Brain microvascular endothelial cell (primary cell): ENCODE measurements at regions not wholly inside any gene's neighbourhood (a gene's known extent, or its start where the extent isn't known, plus 50 kb on each side); places are given as distances from the start of the nearest gene placed in this dataset.

Source experiments
- DNase-seq: peaks from one replicate; pipeline ENCODE4 v3.0.0-alpha.2; 2020
- H3K27ac ChIP-seq: fragments of 250-450 bp; sonication (Bioruptor Pico); 2 replicates; pipeline ENCODE4 v1.5.1; 2020; ENCODE audit warnings: mild to moderate bottlenecking, moderate library complexity
- H3K27me3 ChIP-seq: fragments of 250-450 bp; sonication (Bioruptor Pico); replicated peaks from 2 replicates; pipeline ENCODE4 v1.5.1; 2020; ENCODE audit warnings: mild to moderate bottlenecking
- H3K36me3 ChIP-seq: fragments of 250-450 bp; sonication (Bioruptor Pico); replicated peaks from 2 replicates; pipeline ENCODE4 v1.5.1; 2020; ENCODE audit warnings: mild to moderate bottlenecking
- H3K4me3 ChIP-seq: 2 replicates; pipeline ENCODE4 v1.5.1; 2011; ENCODE audit warnings: low read depth, mild to moderate bottlenecking, control low read depth, low read length, moderate library complexity
- in situ Hi-C: cut with HindIII; loops from 2 replicates; pipeline ENCODE4 v1.10.0; 2017; ENCODE audit warnings: low sequenced_read_pairs, low pct_ligation_motif_present
- TF ChIP-seq, protein P1 (sequence below): IDR thresholded peaks from 2 replicates; pipeline ENCODE4 v1.5.1; 2011; ENCODE audit warnings: low read depth, mild to moderate bottlenecking, moderate library complexity, low read length, control low read depth, inconsistent platforms; ENCODE audit errors: missing control alignments

DNA sequence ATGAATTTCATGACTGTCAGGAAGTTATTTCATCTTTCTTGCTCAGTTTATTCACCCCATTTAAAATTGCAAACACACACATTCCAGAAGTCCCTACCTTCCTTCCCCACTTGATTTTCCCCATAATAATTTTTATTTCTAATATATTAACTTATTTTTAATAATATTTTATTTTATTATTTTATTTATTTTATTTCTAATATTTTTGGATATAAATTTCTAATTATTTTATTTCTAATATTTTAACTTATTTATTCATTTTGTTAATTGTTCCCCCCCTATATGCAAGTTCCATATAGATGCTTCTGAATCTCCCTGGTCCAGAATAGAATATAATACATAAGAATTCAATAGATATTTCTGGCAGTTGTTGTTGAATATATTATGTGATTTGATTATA lies 293.7 kb upstream of the CPEB2 start:
- Histone ChIP-seq H3K4me3 (no peak overlapping the region), H3K27me3 (no peaks in the 10 kb centered on the region), H3K27ac (no peak overlapping the region), H3K36me3 (no peaks in the 10 kb centered on the region)
- TF ChIP-seq, protein P1, sequence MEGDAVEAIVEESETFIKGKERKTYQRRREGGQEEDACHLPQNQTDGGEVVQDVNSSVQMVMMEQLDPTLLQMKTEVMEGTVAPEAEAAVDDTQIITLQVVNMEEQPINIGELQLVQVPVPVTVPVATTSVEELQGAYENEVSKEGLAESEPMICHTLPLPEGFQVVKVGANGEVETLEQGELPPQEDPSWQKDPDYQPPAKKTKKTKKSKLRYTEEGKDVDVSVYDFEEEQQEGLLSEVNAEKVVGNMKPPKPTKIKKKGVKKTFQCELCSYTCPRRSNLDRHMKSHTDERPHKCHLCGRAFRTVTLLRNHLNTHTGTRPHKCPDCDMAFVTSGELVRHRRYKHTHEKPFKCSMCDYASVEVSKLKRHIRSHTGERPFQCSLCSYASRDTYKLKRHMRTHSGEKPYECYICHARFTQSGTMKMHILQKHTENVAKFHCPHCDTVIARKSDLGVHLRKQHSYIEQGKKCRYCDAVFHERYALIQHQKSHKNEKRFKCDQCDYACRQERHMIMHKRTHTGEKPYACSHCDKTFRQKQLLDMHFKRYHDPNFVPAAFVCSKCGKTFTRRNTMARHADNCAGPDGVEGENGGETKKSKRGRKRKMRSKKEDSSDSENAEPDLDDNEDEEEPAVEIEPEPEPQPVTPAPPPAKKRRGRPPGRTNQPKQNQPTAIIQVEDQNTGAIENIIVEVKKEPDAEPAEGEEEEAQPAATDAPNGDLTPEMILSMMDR: no peak
- in situ Hi-C loops: no loop called here
- DNase-seq: no peak

DNA sequence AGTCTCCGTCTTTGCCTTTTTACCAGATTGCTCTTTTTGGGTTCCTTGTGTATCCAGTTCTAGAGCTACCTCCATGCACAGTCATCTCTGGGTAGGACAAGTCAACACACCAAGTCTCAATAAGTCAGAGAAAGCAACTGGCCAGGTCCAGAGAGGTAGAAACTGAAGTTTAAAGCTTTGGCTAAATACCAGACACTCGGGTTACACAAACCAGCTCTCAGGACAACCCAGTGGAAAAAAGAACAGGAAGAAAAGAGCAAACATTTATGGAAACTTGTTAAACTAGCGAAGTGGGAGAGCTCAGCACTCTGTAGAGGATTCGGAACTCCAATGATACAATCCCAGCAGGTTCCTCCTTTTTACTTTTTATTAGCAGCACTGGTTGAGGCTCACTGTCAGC lies 291.0 kb upstream of the CPEB2 start:
- no peak for DNase-seq
- Histone ChIP-seq H3K27me3 (no peaks in the 10 kb centered on the region), H3K36me3 (no peaks in the 10 kb centered on the region), H3K4me3 (no peak overlapping the region), H3K27ac (no peak overlapping the region)
- TF ChIP-seq, protein P1: no peak
- in situ Hi-C loops: no loop called here

DNA sequence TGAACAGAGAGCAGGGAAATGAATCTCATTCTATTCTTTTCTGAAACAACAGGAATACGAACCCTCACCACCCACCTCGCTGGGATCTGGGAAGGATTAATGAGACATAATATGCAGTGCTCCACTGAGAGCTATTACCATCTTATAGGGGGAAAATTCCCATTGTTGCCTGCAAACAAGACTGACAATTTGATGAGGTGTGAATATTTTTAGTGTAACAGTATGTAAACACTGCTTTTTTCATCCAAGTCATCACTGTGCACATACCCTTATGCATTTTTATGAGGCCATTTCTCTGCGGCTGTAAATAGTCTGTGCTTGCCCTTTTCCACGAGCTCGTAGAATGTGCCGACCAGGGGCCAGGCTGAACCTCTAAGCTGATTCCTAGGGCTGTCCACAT lies 285.6 kb upstream of the CPEB2 start:
- in situ Hi-C loops: no loop called here
- Histone ChIP-seq H3K27ac (no peak overlapping the region), H3K36me3 (no peaks in the 10 kb centered on the region), H3K27me3 (no peaks in the 10 kb centered on the region), H3K4me3 (no peak overlapping the region)
- no peak for DNase-seq
- TF ChIP-seq, protein P1: no peak

DNA sequence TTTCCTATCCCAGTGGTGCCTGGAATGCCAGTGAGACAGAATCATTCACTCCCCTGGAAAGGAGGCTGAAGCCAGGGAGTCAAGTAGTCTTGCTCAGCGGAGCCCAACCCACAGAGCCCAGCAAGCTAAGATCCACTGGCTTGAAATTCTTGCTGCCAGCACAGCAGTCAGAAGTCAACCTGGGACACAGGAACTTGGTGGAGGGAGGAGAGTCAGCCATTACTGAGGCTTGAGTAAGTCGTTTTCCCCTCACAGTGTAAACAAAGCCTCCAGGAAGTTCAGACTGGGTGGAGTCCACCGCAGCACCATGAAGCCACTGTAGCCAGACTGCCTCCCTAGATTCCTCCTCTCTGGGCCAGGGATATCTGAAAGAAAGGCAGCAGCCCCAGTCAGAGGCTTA lies 283.2 kb upstream of the CPEB2 start:
- H3K27ac ChIP-seq: peak overlapping the region; percentile 39
- no peaks in the 10 kb centered on the region for H3K36me3 ChIP-seq
- no peak overlapping the region for H3K4me3 ChIP-seq
- TF ChIP-seq, protein P1: no peak
- no peaks in the 10 kb centered on the region for H3K27me3 ChIP-seq
- in situ Hi-C loops: no loop called here
- DNase-seq: peak; percentile 72

DNA sequence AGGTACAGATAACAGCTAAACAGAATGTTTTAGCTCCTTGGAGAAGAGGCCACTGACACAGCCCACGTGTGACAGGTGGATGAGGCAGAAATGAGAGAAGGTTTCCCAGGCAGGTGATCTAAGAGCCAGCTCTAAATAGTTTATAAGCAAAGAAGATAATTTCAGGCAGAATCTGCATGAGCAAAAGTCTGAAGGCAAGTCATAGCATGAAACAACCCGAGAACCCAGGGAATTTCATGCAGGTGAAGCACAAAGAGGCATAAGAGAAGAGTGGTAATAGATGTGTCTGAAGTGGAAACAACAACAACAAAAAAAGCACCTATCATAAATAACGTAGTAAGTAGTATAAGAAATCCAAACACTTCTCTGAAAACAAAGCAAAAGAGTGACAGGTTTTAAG lies 275.8 kb upstream of the CPEB2 start:
- in situ Hi-C loops: no loop called here
- no peaks in the 10 kb centered on the region for H3K27me3 ChIP-seq
- H3K36me3 ChIP-seq: no peaks in the 10 kb centered on the region
- no peak overlapping the region for H3K4me3 ChIP-seq
- TF ChIP-seq, protein P1: no peak
- H3K27ac ChIP-seq: peak overlapping the region; percentile 29
- no peak for DNase-seq

DNA sequence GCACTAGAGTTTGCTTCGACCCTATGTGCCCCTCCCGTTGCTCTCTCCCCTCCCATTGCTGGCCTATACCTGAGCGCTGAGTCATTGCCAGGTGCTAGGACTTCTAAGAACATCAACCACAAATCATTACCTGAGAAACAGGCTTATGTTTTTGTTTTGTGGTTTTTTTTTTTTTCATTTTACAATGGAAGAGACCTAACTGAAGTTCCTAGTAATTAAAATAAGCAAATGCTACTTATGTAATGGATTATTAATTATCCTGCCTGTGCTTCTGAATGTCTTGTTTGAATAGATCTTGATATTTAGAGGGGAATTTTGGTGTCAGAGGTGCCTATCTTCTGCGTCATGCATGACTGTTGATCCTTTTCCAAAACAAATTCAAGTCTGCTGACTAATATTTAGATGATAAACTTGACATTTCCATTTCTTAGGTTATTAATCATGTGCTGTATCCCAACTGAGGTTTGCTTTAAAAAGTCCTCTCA lies 275.4 kb upstream of the CPEB2 start:
- TF ChIP-seq, protein P1: no peak
- peak overlapping the region; percentile 49 for H3K27ac ChIP-seq
- H3K4me3 ChIP-seq: no peak overlapping the region

More for the DNA sequence above, 275.4 kb upstream of the CPEB2 start:
- DNase-seq: peak; percentile 75
- no peaks in the 10 kb centered on the region for H3K27me3 ChIP-seq
- in situ Hi-C loops: no loop called here
- H3K36me3 ChIP-seq: no peaks in the 10 kb centered on the region
